Progenitor cell of endocrine pancreas (in vitro differentiated cells): ENCODE measurements at regions not wholly inside any gene's neighbourhood (a gene's known extent, or its start where the extent isn't known, plus 50 kb on each side); places are given as distances from the start of the nearest gene placed in this dataset.

Experiments used
- DNase-seq: peaks from one replicate; pipeline ENCODE4 v3.0.0; 2021; ENCODE audit warnings: low spot score; ENCODE audit not compliant: unreplicated experiment
- H3K27ac Mint-ChIP-seq: 2 replicates; pipeline ENCODE4 v1.8.0; 2021; ENCODE audit warnings: mild to moderate bottlenecking, moderate library complexity, mixed read lengths
- H3K27me3 Mint-ChIP-seq: 2 replicates; pipeline ENCODE4 v1.8.0; 2021; ENCODE audit warnings: mixed read lengths
- H3K36me3 Mint-ChIP-seq: 2 replicates; pipeline ENCODE4 v1.8.0; 2022; ENCODE audit warnings: mixed read lengths; ENCODE audit not compliant: insufficient read depth
- H3K4me1 Mint-ChIP-seq: 2 replicates; pipeline ENCODE4 v1.8.0; 2021; ENCODE audit warnings: low read depth, mixed read lengths
- H3K4me3 Mint-ChIP-seq: 2 replicates; pipeline ENCODE4 v1.8.0; 2021; ENCODE audit warnings: low read depth, mild to moderate bottlenecking, moderate library complexity, mixed read lengths
- H3K9me3 Mint-ChIP-seq: 2 replicates; pipeline ENCODE4 v1.8.0; 2021; ENCODE audit warnings: low read depth, mixed read lengths
- CTCF ChIP-seq: fragments of 200-600 bp; sonication (generic); IDR thresholded peaks from one replicate; pipeline ENCODE4 v1.5.0; 2021; ENCODE audit warnings: antibody characterized with exemption, mild to moderate bottlenecking; ENCODE audit not compliant: unreplicated experiment

- H3K36me3 Mint-ChIP-seq: no peaks in the 10 kb centered on the region
- peaks cover 5% of the 10 kb centered on the region for H3K4me1 Mint-ChIP-seq
- no peaks in the 10 kb centered on the region for H3K9me3 Mint-ChIP-seq
- H3K27me3 Mint-ChIP-seq: peaks cover 5% of the 10 kb centered on the region
- H3K4me3 Mint-ChIP-seq: no peak overlapping the region
- TF ChIP-seq CTCF: no peak
- no peak for DNase-seq
- H3K27ac Mint-ChIP-seq: no peak overlapping the region
Measured at GRCh38 chr5:10831419-10831818, 70.4 kb upstream of the DAP start.

- H3K27me3 Mint-ChIP-seq: peaks cover 3% of the 10 kb centered on the region
- DNase-seq: no peak
- no peak overlapping the region for H3K4me3 Mint-ChIP-seq
- H3K9me3 Mint-ChIP-seq: no peaks in the 10 kb centered on the region
- H3K4me1 Mint-ChIP-seq: peaks cover 5% of the 10 kb centered on the region
- TF ChIP-seq CTCF: no peak
- H3K36me3 Mint-ChIP-seq: no peaks in the 10 kb centered on the region
- no peak overlapping the region for H3K27ac Mint-ChIP-seq
Measured at GRCh38 chr5:10828241-10828640, 67.2 kb upstream of the DAP start.

- no peak overlapping the region for H3K27ac Mint-ChIP-seq
- DNase-seq: no peak
- H3K4me3 Mint-ChIP-seq: no peak overlapping the region
- peaks cover 4% of the 10 kb centered on the region for H3K4me1 Mint-ChIP-seq
- peaks cover 3% of the 10 kb centered on the region for H3K27me3 Mint-ChIP-seq
- TF ChIP-seq CTCF: no peak
- H3K9me3 Mint-ChIP-seq: no peaks in the 10 kb centered on the region
- no peaks in the 10 kb centered on the region for H3K36me3 Mint-ChIP-seq
Measured at GRCh38 chr5:10827571-10827970, 66.5 kb upstream of the DAP start.

- TF ChIP-seq CTCF: no peak
- H3K9me3 Mint-ChIP-seq: no peaks in the 10 kb centered on the region
- peaks cover 4% of the 10 kb centered on the region for H3K4me1 Mint-ChIP-seq
Measured at GRCh38 chr5:10826971-10827370, 65.9 kb upstream of the DAP start.

GRCh38 chr5:10825897-10826644, 65.0 kb upstream of the DAP start:
- Mint-ChIP-seq H3K27me3 (no peaks in the 10 kb centered on the region), H3K4me1 (peaks cover 4% of the 10 kb centered on the region), H3K27ac (peak overlapping the region; percentile 15), H3K4me3 (no peak overlapping the region), H3K36me3 (no peaks in the 10 kb centered on the region), H3K9me3 (no peaks in the 10 kb centered on the region)
- DNase-seq: no peak
- no peak for TF ChIP-seq CTCF

More at GRCh38 chr5:10826971-10827370, 65.9 kb upstream of the DAP start:
- Mint-ChIP-seq H3K4me3 (no peak overlapping the region), H3K27ac (no peak overlapping the region), H3K36me3 (no peaks in the 10 kb centered on the region), H3K27me3 (no peaks in the 10 kb centered on the region)
- DNase-seq: no peak
